ENCODE measurements at regions not wholly inside any gene's neighbourhood (a gene's known extent, or its start where the extent isn't known, plus 50 kb on each side); places are given as distances from the start of the nearest gene placed in this dataset.
"Not testable (repeated sequence)": the region's sequence is repeated elsewhere in the genome, so short reads cannot be mapped to it uniquely, and the experiment has no call there.

DNA sequence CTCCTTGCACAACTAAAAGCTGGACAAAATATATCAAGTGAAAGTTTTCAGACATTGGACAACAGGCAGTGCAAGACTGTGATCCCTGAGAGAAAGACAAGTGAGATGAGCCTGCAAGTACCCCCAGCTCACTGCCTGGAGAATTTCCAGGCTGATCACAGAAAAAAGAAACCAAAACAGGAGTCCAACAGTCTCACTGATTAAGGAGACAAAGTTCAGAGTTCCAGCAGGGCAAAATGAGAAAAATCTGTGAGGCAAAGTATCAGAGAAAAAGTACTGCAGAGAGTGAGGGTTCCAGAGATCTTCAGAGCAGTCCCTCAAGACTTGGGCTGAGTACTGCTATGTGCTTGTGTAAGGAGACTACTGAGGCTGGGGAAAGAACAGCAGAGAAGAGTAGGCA lies 56.0 kb upstream of the PRSS3 start:
- Histone ChIP-seq H3K36me3 (ENCODE audit: insufficient read depth, low read length) (no peaks in the 10 kb centered on the region), H3K4me3 (no peak overlapping the region), H3K27ac (no peak overlapping the region), H3K9me3 (ENCODE audit: low read depth, low read length) (no peaks in the 10 kb centered on the region), H3K9ac (ENCODE audit: insufficient read length) (no peak overlapping the region)
- TF ChIP-seq FOXP2 (optimal IDR thresholded peaks at IDR 0.05; ENCODE audit: control extremely low read depth, extremely low read length, insufficient read depth), result no peak
- TF ChIP-seq EZH2 (IDR thresholded peaks at IDR 0.05), result no peak
- no peak for TF ChIP-seq POLR2AphosphoS5 (IDR thresholded peaks at IDR 0.05; ENCODE audit: borderline replicate concordance, low read depth, low read length)
- no peak for DNase-seq (ENCODE audit: low read depth, low spot score)

DNA sequence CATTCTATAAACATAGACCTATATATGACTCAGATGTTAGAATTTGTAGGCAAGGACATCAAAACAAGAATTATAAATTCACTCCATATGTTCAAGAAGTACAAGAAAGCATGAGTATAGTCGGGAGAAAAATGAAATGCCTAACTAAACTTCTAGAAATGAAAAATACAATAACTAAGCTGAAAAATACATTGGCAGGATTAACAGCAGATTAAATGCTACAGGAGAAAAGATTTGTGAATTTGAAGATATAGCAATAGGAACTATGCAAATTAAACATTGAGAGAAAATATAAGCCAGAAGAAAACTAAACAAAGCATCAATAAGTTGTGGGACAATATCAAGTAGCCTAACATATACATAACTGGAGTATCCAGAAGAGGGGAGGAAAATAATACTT lies 55.3 kb upstream of the PRSS3 start:
- H3K9me3 ChIP-seq (ENCODE audit: low read depth, low read length), result no peaks in the 10 kb centered on the region
- H3K36me3 ChIP-seq (ENCODE audit: insufficient read depth, low read length), result no peaks in the 10 kb centered on the region
- no peak for DNase-seq (ENCODE audit: low read depth, low spot score)
- H3K27ac ChIP-seq, result no peak overlapping the region
- H3K4me3 ChIP-seq, result no peak overlapping the region
- no peak overlapping the region for H3K9ac ChIP-seq (ENCODE audit: insufficient read length)
- no peak for TF ChIP-seq EZH2 (IDR thresholded peaks at IDR 0.05)
- no peak for TF ChIP-seq FOXP2 (optimal IDR thresholded peaks at IDR 0.05; ENCODE audit: control extremely low read depth, extremely low read length, insufficient read depth)
- TF ChIP-seq POLR2AphosphoS5 (IDR thresholded peaks at IDR 0.05; ENCODE audit: borderline replicate concordance, low read depth, low read length), result no peak

DNA sequence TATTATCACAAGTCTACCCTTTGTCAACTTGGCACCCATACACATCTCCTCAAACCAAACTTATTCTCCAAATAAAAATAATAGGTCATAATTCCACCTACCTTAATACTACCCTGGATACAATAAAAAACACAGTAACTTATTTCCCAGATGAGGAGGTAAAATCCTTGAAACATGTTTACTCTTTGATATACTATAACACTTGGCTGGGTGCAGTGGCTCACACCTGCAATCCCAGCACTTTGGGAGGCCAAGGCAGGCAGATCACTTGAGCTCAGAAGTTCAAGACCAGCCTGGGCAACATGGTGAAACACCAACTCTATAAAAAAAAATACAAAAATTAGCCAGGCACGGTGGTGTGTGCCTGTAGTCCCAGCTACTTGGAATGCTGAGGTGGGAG lies 54.4 kb upstream of the PRSS3 start:
- H3K36me3 ChIP-seq (ENCODE audit: insufficient read depth, low read length), result not testable (repeated sequence)

DNA sequence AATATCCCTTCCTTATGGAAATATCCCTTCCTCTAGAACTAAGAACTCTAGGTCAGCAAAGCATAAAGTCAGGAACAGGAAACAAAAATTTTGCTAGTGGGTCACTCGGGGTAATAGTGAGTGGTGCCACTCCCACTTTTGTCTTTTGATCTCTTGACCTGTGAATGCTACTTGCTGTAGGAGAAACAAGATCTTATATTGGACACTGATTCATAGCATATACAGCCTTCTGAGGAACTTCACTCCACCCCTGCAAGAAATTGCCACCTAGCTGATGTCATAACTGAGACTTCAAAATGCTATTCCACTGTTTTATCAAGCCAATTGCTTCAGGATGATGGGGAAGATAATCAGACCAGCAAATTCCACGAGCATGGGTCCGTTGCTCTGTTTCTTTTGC lies 53.3 kb upstream of the PRSS3 start:
- H3K9ac ChIP-seq (ENCODE audit: insufficient read length), result no peak overlapping the region
- H3K4me3 ChIP-seq, result no peak overlapping the region
- no peaks in the 10 kb centered on the region for H3K9me3 ChIP-seq (ENCODE audit: low read depth, low read length)
- no peak overlapping the region for H3K27ac ChIP-seq
- H3K36me3 ChIP-seq (ENCODE audit: insufficient read depth, low read length), result no peaks in the 10 kb centered on the region
- no peak for DNase-seq (ENCODE audit: low read depth, low spot score)
- TF ChIP-seq FOXP2 (optimal IDR thresholded peaks at IDR 0.05; ENCODE audit: control extremely low read depth, extremely low read length, insufficient read depth) (no peak), EZH2 (IDR thresholded peaks at IDR 0.05) (no peak)

More for the DNA sequence above, 54.4 kb upstream of the PRSS3 start:
- H3K27ac ChIP-seq; H3K4me3 ChIP-seq; H3K9me3 ChIP-seq (ENCODE audit: low read depth, low read length); H3K9ac ChIP-seq (ENCODE audit: insufficient read length); DNase-seq (ENCODE audit: low read depth, low spot score): not testable (repeated sequence)

DNA sequence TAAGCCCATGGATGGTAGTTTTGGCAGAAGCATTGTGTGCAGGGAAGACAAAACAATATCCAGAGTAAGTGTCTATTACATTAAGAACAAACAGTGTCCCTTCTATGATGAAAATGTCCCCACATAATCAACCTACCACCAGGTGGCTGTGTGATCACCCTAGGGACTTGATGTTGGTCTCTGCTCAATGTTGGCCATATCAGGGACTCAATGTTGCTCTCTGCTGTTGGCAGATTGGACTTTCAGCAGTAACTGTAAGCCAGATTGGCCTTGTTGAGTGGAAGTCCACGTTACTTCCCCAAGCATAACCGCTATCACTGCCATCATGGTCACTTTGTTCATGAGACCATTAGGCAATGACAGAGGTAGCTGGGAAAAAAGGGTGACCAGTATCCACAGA lies 52.8 kb upstream of the PRSS3 start:
- Histone ChIP-seq H3K36me3 (ENCODE audit: insufficient read depth, low read length) (no peaks in the 10 kb centered on the region), H3K4me3 (no peak overlapping the region), H3K9me3 (ENCODE audit: low read depth, low read length) (no peaks in the 10 kb centered on the region), H3K9ac (ENCODE audit: insufficient read length) (no peak overlapping the region), H3K27ac (no peak overlapping the region)
- no peak for TF ChIP-seq POLR2AphosphoS5 (IDR thresholded peaks at IDR 0.05; ENCODE audit: borderline replicate concordance, low read depth, low read length)
- no peak for TF ChIP-seq FOXP2 (optimal IDR thresholded peaks at IDR 0.05; ENCODE audit: control extremely low read depth, extremely low read length, insufficient read depth)
- TF ChIP-seq EZH2 (IDR thresholded peaks at IDR 0.05), result no peak
- no peak for DNase-seq (ENCODE audit: low read depth, low spot score)

Data from SK-N-MC (cell line).